ENCODE measurements at regions not wholly inside any gene's neighbourhood (a gene's known extent, or its start where the extent isn't known, plus 50 kb on each side); places are given as distances from the start of the nearest gene placed in this dataset.

DNA sequence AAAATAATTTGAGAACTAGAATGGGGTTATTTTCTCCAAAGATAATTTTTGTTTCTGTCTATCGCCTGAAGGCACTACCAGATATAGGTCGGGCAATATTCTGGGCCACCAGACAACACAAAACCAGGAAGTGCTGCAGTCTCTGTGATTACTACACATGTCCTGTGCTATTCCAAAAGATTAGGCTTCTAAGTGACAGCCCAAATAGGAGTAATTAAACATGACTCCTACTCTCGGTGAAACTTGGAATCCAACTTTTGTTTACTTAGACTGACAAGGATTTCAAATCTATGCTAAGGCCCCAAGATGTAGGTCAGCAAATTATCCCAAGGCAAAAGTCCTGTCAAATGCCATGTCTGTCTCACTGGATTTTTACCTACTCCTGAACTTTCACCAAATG lies 157.6 kb upstream of the LRFN5 start:
- Histone ChIP-seq H3K27me3 (ENCODE audit: insufficient read depth, low read depth, low read length) (no peaks in the 10 kb centered on the region), H3K9me2 (ENCODE audit: insufficient read depth, low read length) (no peaks in the 10 kb centered on the region), H3K27ac (ENCODE audit: low read length) (no peak overlapping the region), H3K9ac (ENCODE audit: low read length) (no peak overlapping the region), H4K20me1 (ENCODE audit: insufficient read depth) (no peaks in the 10 kb centered on the region), H3K36me3 (ENCODE audit: insufficient read depth, low read length) (no peaks in the 10 kb centered on the region), H3F3A (ENCODE audit: insufficient read depth, low read length, poor library complexity, severe bottlenecking) (no peaks in the 10 kb centered on the region), H3K79me2 (replicated peaks; ENCODE audit: insufficient read depth, low read length) (no peaks in the 10 kb centered on the region), H2AFZ (ENCODE audit: low read depth, low read length) (no peak overlapping the region), H3K4me3 (ENCODE audit: low read length) (no peak overlapping the region), H3K9me3 (ENCODE audit: low read length) (no peaks in the 10 kb centered on the region), H3K4me2 (ENCODE audit: low read length) (no peak overlapping the region)
- TF ChIP-seq SMC3 (conservative IDR thresholded peaks at IDR 0.05; ENCODE audit: poor library complexity) (no peak), EP300 (conservative IDR thresholded peaks at IDR 0.05; ENCODE audit: poor library complexity, severe bottlenecking) (no peak), RAD21 (conservative IDR thresholded peaks at IDR 0.05) (no peak), POLR2AphosphoS5 (IDR thresholded peaks at IDR 0.05) (no peak), EZH2 (IDR thresholded peaks at IDR 0.05; ENCODE audit: borderline replicate concordance, insufficient read depth, low read length, poor library complexity, severe bottlenecking) (no peak), MXI1 (conservative IDR thresholded peaks at IDR 0.05; ENCODE audit: poor library complexity, severe bottlenecking) (no peak), TAF1 (IDR thresholded peaks at IDR 0.05; ENCODE audit: low read depth) (no peak)
- TF ChIP-seq, protein P1, sequence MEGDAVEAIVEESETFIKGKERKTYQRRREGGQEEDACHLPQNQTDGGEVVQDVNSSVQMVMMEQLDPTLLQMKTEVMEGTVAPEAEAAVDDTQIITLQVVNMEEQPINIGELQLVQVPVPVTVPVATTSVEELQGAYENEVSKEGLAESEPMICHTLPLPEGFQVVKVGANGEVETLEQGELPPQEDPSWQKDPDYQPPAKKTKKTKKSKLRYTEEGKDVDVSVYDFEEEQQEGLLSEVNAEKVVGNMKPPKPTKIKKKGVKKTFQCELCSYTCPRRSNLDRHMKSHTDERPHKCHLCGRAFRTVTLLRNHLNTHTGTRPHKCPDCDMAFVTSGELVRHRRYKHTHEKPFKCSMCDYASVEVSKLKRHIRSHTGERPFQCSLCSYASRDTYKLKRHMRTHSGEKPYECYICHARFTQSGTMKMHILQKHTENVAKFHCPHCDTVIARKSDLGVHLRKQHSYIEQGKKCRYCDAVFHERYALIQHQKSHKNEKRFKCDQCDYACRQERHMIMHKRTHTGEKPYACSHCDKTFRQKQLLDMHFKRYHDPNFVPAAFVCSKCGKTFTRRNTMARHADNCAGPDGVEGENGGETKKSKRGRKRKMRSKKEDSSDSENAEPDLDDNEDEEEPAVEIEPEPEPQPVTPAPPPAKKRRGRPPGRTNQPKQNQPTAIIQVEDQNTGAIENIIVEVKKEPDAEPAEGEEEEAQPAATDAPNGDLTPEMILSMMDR (IDR thresholded peaks at IDR 0.05; ENCODE audit: poor library complexity, severe bottlenecking), result no peak
- TF ChIP-seq, protein P2, sequence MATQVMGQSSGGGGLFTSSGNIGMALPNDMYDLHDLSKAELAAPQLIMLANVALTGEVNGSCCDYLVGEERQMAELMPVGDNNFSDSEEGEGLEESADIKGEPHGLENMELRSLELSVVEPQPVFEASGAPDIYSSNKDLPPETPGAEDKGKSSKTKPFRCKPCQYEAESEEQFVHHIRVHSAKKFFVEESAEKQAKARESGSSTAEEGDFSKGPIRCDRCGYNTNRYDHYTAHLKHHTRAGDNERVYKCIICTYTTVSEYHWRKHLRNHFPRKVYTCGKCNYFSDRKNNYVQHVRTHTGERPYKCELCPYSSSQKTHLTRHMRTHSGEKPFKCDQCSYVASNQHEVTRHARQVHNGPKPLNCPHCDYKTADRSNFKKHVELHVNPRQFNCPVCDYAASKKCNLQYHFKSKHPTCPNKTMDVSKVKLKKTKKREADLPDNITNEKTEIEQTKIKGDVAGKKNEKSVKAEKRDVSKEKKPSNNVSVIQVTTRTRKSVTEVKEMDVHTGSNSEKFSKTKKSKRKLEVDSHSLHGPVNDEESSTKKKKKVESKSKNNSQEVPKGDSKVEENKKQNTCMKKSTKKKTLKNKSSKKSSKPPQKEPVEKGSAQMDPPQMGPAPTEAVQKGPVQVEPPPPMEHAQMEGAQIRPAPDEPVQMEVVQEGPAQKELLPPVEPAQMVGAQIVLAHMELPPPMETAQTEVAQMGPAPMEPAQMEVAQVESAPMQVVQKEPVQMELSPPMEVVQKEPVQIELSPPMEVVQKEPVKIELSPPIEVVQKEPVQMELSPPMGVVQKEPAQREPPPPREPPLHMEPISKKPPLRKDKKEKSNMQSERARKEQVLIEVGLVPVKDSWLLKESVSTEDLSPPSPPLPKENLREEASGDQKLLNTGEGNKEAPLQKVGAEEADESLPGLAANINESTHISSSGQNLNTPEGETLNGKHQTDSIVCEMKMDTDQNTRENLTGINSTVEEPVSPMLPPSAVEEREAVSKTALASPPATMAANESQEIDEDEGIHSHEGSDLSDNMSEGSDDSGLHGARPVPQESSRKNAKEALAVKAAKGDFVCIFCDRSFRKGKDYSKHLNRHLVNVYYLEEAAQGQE (IDR thresholded peaks at IDR 0.05; ENCODE audit: borderline replicate concordance), result no peak

DNA sequence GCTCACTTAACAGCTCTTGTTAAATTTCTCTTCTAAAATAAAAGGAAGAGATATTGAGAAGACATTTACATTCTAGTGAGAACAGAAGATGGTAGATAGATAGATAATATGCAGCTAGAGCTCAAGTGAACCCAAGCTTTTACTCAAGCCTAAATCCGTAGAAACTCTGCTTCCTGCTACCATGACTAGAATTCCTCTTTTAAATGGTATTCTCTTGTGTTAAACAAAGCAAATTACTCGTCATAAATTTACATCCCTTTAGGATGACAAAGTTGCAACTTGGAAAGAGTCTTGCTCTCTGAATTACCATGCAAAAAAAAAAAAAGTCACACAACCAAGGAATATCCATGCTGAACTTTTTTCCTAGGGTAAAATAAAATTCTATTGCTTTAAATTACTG lies 160.7 kb upstream of the LRFN5 start:
- Histone ChIP-seq H3K9me2 (ENCODE audit: insufficient read depth, low read length) (no peaks in the 10 kb centered on the region), H3K4me3 (ENCODE audit: low read length) (no peak overlapping the region), H3K79me2 (replicated peaks; ENCODE audit: insufficient read depth, low read length) (no peaks in the 10 kb centered on the region), H3K9ac (ENCODE audit: low read length) (no peak overlapping the region), H3K36me3 (ENCODE audit: insufficient read depth, low read length) (no peaks in the 10 kb centered on the region), H3K27me3 (ENCODE audit: insufficient read depth, low read depth, low read length) (no peaks in the 10 kb centered on the region), H2AFZ (ENCODE audit: low read depth, low read length) (no peak overlapping the region), H3K27ac (ENCODE audit: low read length) (no peak overlapping the region), H4K20me1 (ENCODE audit: insufficient read depth) (no peaks in the 10 kb centered on the region), H3K4me2 (ENCODE audit: low read length) (no peak overlapping the region), H3K9me3 (ENCODE audit: low read length) (no peaks in the 10 kb centered on the region), H3F3A (ENCODE audit: insufficient read depth, low read length, poor library complexity, severe bottlenecking) (no peaks in the 10 kb centered on the region)
- no peak for TF ChIP-seq TAF1 (IDR thresholded peaks at IDR 0.05; ENCODE audit: low read depth)
- TF ChIP-seq, protein P1 (IDR thresholded peaks at IDR 0.05; ENCODE audit: poor library complexity, severe bottlenecking), result no peak
- TF ChIP-seq, protein P2 (IDR thresholded peaks at IDR 0.05; ENCODE audit: borderline replicate concordance), result no peak
- no peak for TF ChIP-seq SMC3 (conservative IDR thresholded peaks at IDR 0.05; ENCODE audit: poor library complexity)
- TF ChIP-seq POLR2AphosphoS5 (IDR thresholded peaks at IDR 0.05), result no peak
- TF ChIP-seq EZH2 (IDR thresholded peaks at IDR 0.05; ENCODE audit: borderline replicate concordance, insufficient read depth, low read length, poor library complexity, severe bottlenecking), result no peak
- TF ChIP-seq MXI1 (conservative IDR thresholded peaks at IDR 0.05; ENCODE audit: poor library complexity, severe bottlenecking), result no peak
- no peak for TF ChIP-seq EP300 (conservative IDR thresholded peaks at IDR 0.05; ENCODE audit: poor library complexity, severe bottlenecking)
- no peak for TF ChIP-seq RAD21 (conservative IDR thresholded peaks at IDR 0.05)

Data from neural cell (in vitro differentiated cells).